Karpas-422 (cell line): ENCODE measurements at regions not wholly inside any gene's neighbourhood (a gene's known extent, or its start where the extent isn't known, plus 50 kb on each side); places are given as distances from the start of the nearest gene placed in this dataset.
"Not testable (repeated sequence)": the region's sequence is repeated elsewhere in the genome, so short reads cannot be mapped to it uniquely, and the experiment has no call there.

Experiments used
- DNase-seq: peaks from one replicate; pipeline ENCODE4 v3.0.0-alpha.2; 2015
- H2AFZ ChIP-seq: fragments of 200-600 bp; sonication (generic); 2 replicates; pipeline ENCODE4 v1.6.1; 2014; ENCODE audit warnings: antibody characterized with exemption, low read length, mixed read lengths
- H3K27ac ChIP-seq: fragments of 200-600 bp; sonication (generic); 2 replicates; pipeline ENCODE4 v1.5.1; 2014; ENCODE audit warnings: mild to moderate bottlenecking, low read length, moderate library complexity
- H3K27me3 ChIP-seq: fragments of 200-600 bp; sonication (generic); 2 replicates; pipeline ENCODE4 v1.6.1; 2014; ENCODE audit warnings: low read length, mixed read lengths
- H3K36me3 ChIP-seq: fragments of 200-600 bp; sonication (generic); 2 replicates; pipeline ENCODE4 v1.6.1; 2014; ENCODE audit warnings: low read length, mixed read lengths; ENCODE audit not compliant: insufficient read depth
- H3K4me1 ChIP-seq: fragments of 200-600 bp; sonication (generic); 2 replicates; pipeline ENCODE4 v1.6.1; 2014; ENCODE audit warnings: mild to moderate bottlenecking, low read length, mixed read lengths
- H3K4me2 ChIP-seq: fragments of 200-600 bp; sonication (generic); 2 replicates; pipeline ENCODE4 v1.6.1; 2014; ENCODE audit warnings: low read length, low read depth, mild to moderate bottlenecking; ENCODE audit not compliant: poor library complexity, severe bottlenecking
- H3K4me3 ChIP-seq: fragments of 200-600 bp; sonication (generic); 2 replicates; pipeline ENCODE4 v1.5.1; 2014; ENCODE audit warnings: mild to moderate bottlenecking, antibody characterized with exemption, low read length, mixed read lengths
- H3K79me2 ChIP-seq: fragments of 200-600 bp; sonication (generic); 2 replicates; pipeline ENCODE4 v1.6.1; 2014; ENCODE audit warnings: mild to moderate bottlenecking, low read length, mixed read lengths
- H3K9ac ChIP-seq: fragments of 200-600 bp; sonication (generic); 2 replicates; pipeline ENCODE4 v1.6.0; 2014; ENCODE audit warnings: low read length
- H3K9me2 ChIP-seq: fragments of 200-600 bp; sonication (generic), shearing (Covaris generic); replicated peaks from 2 replicates; pipeline ENCODE4 v1.6.0; 2014; ENCODE audit warnings: mild to moderate bottlenecking, low read length, moderate library complexity; ENCODE audit not compliant: insufficient read depth
- H3K9me3 ChIP-seq: fragments of 300-700, 200-600 bp; sonication (generic); 2 replicates; pipeline ENCODE4 v1.6.1; 2014; ENCODE audit warnings: low read length, mixed read lengths
- H4K20me1 ChIP-seq: fragments of 200-600 bp; sonication (generic); 2 replicates; pipeline ENCODE4 v1.6.1; 2014; ENCODE audit warnings: mild to moderate bottlenecking, antibody characterized with exemption, low read length, low read depth; ENCODE audit not compliant: insufficient read depth

DNA sequence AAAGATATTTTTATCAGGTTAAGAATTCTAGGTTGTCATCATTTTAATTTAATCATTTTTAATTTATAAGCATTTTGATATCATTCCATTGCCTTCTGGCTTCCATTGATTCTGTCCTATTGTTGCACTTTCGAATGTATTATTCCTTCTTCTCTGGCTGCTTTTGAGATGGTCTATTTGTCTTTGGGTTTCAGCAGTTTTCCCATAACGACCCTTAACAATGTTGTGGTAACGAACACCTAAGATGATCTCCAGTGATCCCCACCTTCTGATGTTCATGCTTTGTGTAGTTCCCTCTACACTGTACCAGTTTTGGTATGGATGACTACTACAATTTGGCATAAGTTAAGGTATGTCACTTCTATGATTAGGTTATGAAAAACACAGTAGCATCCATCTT is 59.9 kb downstream of the MINAR1 start:
- H3K36me3 ChIP-seq: no peaks in the 10 kb centered on the region
- no peak overlapping the region for H3K4me3 ChIP-seq
- H3K4me2 ChIP-seq: no peak overlapping the region

DNA sequence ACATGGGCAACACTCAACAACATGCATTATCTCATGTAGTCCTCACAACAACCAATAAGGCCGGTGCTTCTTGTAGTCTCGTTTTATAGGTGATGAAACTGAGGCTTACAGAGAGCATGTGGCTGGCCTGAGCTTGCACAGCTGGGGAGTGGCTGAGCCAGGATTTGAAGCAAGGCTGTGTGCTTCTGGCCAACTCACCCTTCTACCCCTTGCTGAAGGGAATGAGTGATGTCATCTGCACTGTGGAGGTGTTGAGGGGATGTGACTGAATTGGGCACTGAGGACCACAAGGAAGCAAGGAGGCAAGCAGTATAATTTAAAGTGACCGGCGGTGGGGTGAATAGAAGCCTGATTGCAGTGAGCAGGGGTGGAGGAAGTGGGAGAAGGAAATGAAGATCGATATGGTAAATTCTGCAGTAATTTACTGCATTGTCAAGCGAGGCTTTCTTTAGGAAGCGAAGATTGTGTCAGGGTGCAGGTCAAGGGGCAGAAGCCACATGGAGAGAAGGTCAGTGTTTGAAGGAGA is 62.3 kb downstream of the MINAR1 start:
- no peak overlapping the region for H2AFZ ChIP-seq
- no peak overlapping the region for H3K9ac ChIP-seq
- H4K20me1 ChIP-seq: 0 out of 2 replicates have a peak, but pooled peaks cover 2% of the 10 kb centered on the region
- no peaks in the 10 kb centered on the region for H3K9me2 ChIP-seq
- DNase-seq: no peak
- no peaks in the 10 kb centered on the region for H3K9me3 ChIP-seq
- no peak overlapping the region for H3K4me3 ChIP-seq
- H3K27ac ChIP-seq: no peak overlapping the region
- no peaks in the 10 kb centered on the region for H3K4me1 ChIP-seq
- no peaks in the 10 kb centered on the region for H3K79me2 ChIP-seq
- no peaks in the 10 kb centered on the region for H3K27me3 ChIP-seq
- H3K4me2 ChIP-seq: no peak overlapping the region
- H3K36me3 ChIP-seq: no peaks in the 10 kb centered on the region

More for the DNA sequence above, 59.9 kb downstream of the MINAR1 start:
- Histone ChIP-seq H3K27ac (no peak overlapping the region), H4K20me1 (0 out of 2 replicates have a peak, but pooled peaks cover 2% of the 10 kb centered on the region), H3K4me1 (no peaks in the 10 kb centered on the region), H3K9ac (no peak overlapping the region), H3K27me3 (no peaks in the 10 kb centered on the region), H2AFZ (no peak overlapping the region), H3K9me2 (no peaks in the 10 kb centered on the region), H3K9me3 (no peaks in the 10 kb centered on the region), H3K79me2 (no peaks in the 10 kb centered on the region)
- DNase-seq: no peak

DNA sequence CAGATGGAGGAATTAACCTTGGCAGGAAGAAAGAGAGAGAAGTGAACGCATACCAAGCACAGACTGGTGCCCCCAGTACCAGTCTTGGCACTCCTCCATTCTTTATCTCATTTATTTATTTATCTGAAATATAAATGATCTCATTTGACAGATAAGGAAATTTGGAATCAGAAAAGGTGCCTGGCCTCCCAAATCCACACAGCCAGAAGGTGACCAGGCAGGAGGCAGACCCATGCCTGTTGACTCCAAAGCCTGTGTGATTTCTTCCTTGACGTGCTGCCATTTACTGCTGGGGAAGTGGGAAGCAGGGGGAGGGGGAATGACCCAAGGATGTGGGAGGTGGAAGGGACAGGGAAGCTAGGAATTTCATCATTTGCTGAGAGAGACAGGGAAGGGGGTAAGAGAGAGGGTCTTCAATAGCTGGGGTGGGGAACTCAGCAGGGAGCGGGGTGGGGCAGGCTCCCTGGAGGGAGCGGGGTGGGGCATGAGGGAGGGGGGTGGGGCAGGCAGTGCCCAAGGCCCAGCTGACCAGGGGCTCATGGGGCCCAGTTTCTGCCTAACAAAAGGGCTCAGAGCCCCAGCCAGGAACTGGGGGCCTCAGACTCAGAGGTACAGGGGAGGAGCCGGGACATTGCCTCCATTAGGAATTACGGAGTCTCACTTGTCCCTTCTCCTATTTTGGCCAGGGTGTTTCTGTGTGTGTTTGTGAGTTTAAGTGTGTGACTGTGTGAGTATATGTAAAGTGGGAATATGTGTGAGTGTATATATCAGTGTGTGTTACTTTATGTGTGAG is 63.0 kb downstream of the MINAR1 start:
- no peaks in the 10 kb centered on the region for H3K36me3 ChIP-seq
- H3K9me3 ChIP-seq: no peaks in the 10 kb centered on the region
- no peak overlapping the region for H2AFZ ChIP-seq
- no peak overlapping the region for H3K4me3 ChIP-seq
- no peak overlapping the region for H3K4me2 ChIP-seq
- no peaks in the 10 kb centered on the region for H3K4me1 ChIP-seq
- H3K9me2 ChIP-seq: no peaks in the 10 kb centered on the region
- H3K27me3 ChIP-seq: no peaks in the 10 kb centered on the region
- DNase-seq: no peak
- H3K27ac ChIP-seq: no peak overlapping the region
- no peaks in the 10 kb centered on the region for H3K79me2 ChIP-seq
- 0 out of 2 replicates have a peak, but pooled peaks cover 2% of the 10 kb centered on the region for H4K20me1 ChIP-seq
- no peak overlapping the region for H3K9ac ChIP-seq

DNA sequence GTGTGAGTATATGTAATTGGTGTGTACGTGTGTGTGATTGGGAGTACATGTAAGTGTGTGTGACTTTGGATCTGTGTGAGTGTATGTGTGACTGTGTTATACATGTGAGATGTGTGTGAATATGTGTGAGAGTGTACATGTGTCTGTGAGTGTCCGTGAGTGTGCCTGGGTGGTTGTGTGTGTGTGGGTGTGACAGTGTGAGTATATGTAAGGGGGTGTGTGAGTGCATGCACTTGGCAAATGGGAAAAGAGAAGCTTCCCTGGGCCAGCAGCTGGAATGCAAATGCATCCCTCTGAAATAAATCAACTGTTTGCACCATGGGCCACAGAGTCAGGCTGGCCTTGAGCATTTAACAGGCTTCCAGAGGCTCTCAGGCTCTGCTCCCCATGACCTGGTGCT is 63.6 kb downstream of the MINAR1 start:
- Histone ChIP-seq H4K20me1 (0 out of 2 replicates have a peak, but pooled peaks cover 2% of the 10 kb centered on the region), H3K4me3 (no peak overlapping the region), H3K79me2 (no peaks in the 10 kb centered on the region), H3K4me1 (no peaks in the 10 kb centered on the region), H3K9me3 (no peaks in the 10 kb centered on the region), H3K27me3 (no peaks in the 10 kb centered on the region), H3K9ac (no peak overlapping the region), H3K9me2 (no peaks in the 10 kb centered on the region), H3K36me3 (no peaks in the 10 kb centered on the region), H3K4me2 (no peak overlapping the region), H3K27ac (no peak overlapping the region), H2AFZ (no peak overlapping the region)
- DNase-seq: no peak

DNA sequence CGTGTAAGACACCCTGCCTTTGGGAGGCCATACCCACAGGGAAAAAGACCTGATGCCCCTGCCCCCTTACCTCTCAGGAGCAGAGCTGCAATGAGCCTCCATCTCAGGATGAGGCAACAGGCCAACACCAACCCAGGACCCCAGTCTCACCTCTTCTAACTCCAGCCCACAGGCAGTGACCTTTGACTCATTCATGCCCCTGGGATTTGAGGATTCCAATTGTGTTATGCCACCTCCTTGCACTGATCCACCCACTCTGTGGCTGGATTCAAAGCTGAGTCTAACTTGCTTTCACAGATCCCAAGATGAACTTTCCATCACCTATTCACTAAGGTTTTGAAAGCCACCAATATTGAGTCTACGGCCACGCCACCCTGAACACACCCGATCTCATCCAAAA is 64.7 kb downstream of the MINAR1 start:
- H4K20me1 ChIP-seq: 0 out of 2 replicates have a peak, but pooled peaks cover 2% of the 10 kb centered on the region

DNA sequence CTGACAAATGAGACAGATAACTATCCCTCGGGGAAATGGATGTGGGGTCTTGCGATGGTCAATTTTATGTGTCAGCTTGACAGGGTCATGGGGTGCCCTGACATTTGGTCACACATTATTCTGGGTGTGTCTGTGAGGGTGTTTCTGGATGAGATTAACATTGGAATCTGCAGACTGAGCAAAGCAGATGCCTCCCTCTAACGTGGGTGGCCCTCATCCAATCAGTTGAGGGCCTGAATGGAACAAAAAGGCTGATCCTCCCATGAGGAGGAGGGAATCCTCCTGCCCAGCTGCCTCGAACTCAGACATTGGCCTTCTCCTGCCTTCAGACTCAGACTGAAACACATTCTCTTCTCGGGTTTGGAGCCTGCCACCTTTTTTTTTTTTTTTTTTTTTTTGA is 69.0 kb downstream of the MINAR1 start:
- H4K20me1 ChIP-seq: no peaks in the 10 kb centered on the region
- H3K9me3 ChIP-seq: no peaks in the 10 kb centered on the region
- H3K9ac ChIP-seq: no peak overlapping the region
- no peak overlapping the region for H3K4me2 ChIP-seq
- no peaks in the 10 kb centered on the region for H3K79me2 ChIP-seq
- no peak overlapping the region for H3K27ac ChIP-seq
- H2AFZ ChIP-seq: no peak overlapping the region
- DNase-seq: no peak
- no peaks in the 10 kb centered on the region for H3K27me3 ChIP-seq
- H3K9me2 ChIP-seq: no peaks in the 10 kb centered on the region
- H3K4me3 ChIP-seq: no peak overlapping the region
- no peaks in the 10 kb centered on the region for H3K4me1 ChIP-seq
- no peaks in the 10 kb centered on the region for H3K36me3 ChIP-seq

More for the DNA sequence above, 64.7 kb downstream of the MINAR1 start:
- Histone ChIP-seq H3K4me1 (no peaks in the 10 kb centered on the region), H3K9ac (no peak overlapping the region), H2AFZ (no peak overlapping the region), H3K4me3 (no peak overlapping the region), H3K27ac (no peak overlapping the region), H3K79me2 (no peaks in the 10 kb centered on the region), H3K9me2 (no peaks in the 10 kb centered on the region), H3K9me3 (no peaks in the 10 kb centered on the region), H3K36me3 (no peaks in the 10 kb centered on the region), H3K27me3 (no peaks in the 10 kb centered on the region), H3K4me2 (no peak overlapping the region)
- no peak for DNase-seq

DNA sequence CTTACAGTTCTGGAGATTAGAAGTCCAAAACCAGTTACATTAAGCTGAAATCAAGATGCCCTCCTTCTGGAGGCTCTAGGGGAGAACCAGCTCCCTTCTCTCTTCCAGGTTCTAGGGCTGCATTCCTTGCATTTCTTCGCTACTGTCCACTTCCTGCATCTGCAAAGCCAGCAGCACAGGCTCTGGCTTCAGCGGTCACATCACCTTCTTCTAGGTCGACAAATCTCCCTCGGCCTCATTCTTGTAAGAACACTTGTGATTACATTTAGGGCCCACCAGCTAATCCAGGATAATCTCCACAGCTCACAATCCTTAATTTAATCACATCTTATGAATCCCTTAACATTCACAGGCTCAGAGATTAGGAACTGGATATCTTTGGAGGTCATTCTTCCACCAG is 73.8 kb downstream of the MINAR1 start:
- no peaks in the 10 kb centered on the region for H4K20me1 ChIP-seq
- H3K36me3 ChIP-seq: no peaks in the 10 kb centered on the region
- no peaks in the 10 kb centered on the region for H3K79me2 ChIP-seq
- no peak overlapping the region for H3K9ac ChIP-seq
- no peak overlapping the region for H2AFZ ChIP-seq
- H3K9me2 ChIP-seq: no peaks in the 10 kb centered on the region
- H3K4me2 ChIP-seq: no peak overlapping the region
- H3K9me3 ChIP-seq: no peaks in the 10 kb centered on the region
- H3K27ac ChIP-seq: no peak overlapping the region
- no peak overlapping the region for H3K4me3 ChIP-seq
- H3K4me1 ChIP-seq: no peaks in the 10 kb centered on the region
- no peaks in the 10 kb centered on the region for H3K27me3 ChIP-seq
- DNase-seq: no peak

DNA sequence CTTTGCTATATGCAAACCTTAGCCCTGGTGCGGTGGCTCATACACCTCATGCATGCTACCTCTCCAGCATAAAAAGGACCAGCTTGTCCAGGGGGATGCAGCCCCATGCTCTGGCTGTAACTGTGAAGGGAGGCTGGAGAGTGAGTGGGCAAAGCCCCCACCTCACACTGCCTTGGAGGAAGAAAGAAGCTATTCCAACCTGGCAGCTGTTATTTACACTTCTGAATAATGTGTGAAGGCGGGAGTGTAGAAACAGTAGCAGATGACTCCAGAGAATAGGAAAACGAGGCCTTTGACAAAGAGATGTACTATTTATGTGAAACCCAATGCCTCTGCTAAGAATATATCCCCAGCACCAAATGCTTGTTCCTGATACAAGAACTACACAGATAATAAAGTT is 80.7 kb downstream of the MINAR1 start:
- H3K4me2 ChIP-seq, H4K20me1 ChIP-seq, H3K27me3 ChIP-seq, H3K9me2 ChIP-seq, H3K9ac ChIP-seq, H3K4me1 ChIP-seq, H3K79me2 ChIP-seq, H3K4me3 ChIP-seq, H2AFZ ChIP-seq, DNase-seq, H3K27ac ChIP-seq, H3K36me3 ChIP-seq, H3K9me3 ChIP-seq: not testable (repeated sequence)
